ENCODE measurements at regions not wholly inside any gene's neighbourhood (a gene's known extent, or its start where the extent isn't known, plus 50 kb on each side); places are given as distances from the start of the nearest gene placed in this dataset.
A peak's percentile ranks its signal among the peaks of the same experiment; 100 is the strongest.
"Not testable (repeated sequence)": the region's sequence is repeated elsewhere in the genome, so short reads cannot be mapped to it uniquely, and the experiment has no call there.

DNA sequence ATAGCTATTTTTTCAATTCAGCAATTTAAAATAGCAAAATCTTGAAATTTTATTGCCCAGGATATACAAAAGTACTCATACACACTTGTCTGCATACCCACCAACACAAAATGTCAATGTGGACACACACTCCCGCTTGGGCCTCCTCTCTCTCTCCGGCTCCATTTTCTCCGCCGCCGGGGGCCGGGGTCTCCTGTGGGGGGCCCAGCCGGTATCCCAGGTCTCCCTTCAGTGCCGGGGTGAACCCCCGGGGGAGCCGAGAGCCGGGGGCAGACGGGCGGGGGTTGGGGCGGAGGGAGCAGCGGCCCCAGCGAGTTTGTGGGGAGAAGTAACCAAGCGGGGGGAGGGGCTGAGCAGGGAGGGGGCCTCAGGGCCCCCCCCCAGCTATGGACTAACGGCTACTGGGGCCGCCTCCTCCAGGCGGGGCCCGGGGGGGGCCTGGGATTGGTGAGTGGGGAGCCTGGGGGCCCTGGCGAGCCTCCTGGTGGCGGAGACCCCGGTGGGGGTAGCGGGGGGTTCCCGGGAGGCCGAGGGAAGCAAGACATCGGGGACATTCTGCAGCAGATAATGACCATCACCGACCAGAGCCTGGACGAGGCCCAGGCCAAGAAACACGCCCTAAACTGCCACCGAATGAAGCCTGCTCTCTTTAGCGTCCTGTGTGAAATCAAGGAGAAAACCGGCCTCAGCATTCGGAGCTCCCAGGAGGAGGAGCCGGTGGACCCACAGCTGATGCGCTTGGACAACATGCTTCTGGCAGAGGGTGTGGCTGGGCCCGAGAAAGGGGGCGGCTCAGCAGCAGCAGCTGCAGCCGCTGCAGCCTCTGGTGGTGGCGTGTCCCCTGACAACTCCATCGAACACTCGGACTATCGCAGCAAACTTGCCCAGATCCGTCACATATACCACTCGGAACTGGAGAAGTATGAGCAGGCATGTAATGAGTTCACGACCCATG lies 56.6 kb downstream of the CHST2 start:
- not testable (repeated sequence) for DNase-seq (ENCODE audit: low spot score)

GRCh38 chr3:143177965-143178364 lies 58.4 kb downstream of the CHST2 start:
- DNase-seq (ENCODE audit: low spot score): not testable (repeated sequence)

- DNase-seq (ENCODE audit: low spot score): not testable (repeated sequence)
Observed at GRCh38 chr3:143178775-143179548, 59.4 kb downstream of the CHST2 start.

GRCh38 chr3:143179603-143180002 lies 60.0 kb downstream of the CHST2 start:
- no peak for DNase-seq (ENCODE audit: low spot score)

- not testable (repeated sequence) for DNase-seq (ENCODE audit: low spot score)
Observed at GRCh38 chr3:143180860-143181259, 61.3 kb downstream of the CHST2 start.

- not testable (repeated sequence) for DNase-seq (ENCODE audit: low spot score)
Observed at GRCh38 chr3:143181977-143182376, 62.4 kb downstream of the CHST2 start.

- no peak for DNase-seq (ENCODE audit: low spot score)
Observed at GRCh38 chr3:143182866-143183664, 63.5 kb downstream of the CHST2 start.

DNA sequence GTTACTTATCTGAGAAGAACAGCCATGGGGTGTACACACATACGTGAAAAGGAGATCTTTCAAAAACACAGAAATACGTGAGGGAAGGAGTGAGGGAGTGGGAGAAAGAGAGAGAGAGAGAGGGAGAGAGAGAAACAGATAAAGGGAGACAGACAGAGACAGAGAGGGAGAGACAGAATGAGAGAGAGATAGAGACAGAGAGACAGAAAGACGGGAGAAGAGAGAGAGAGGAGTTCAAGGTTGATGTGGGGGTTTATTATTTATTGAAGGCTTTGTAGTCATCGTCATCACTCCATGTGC lies 64.0 kb downstream of the CHST2 start:
- no peak for DNase-seq (ENCODE audit: low spot score)

DNA sequence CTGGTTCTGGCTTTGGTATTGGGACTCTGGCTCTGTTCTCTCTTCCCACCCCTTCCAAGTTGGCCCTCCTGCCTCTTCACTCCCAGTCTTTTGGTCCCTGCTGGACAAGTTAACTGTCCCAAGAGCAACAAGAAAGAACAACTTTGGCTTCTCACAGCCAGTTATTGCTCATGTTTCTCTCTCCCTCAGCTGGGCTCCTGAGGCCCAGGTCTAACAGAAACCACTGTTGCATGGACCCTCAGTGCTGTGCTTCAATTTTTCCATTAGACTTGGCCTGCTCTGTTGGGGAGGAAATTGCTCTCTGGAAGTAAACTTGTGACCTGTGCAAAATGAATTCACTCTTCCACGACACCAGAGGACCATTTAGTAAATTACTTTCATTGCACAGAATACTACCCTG lies 64.5 kb downstream of the CHST2 start:
- no peak for DNase-seq (ENCODE audit: low spot score)

GRCh38 chr3:143185401-143185800 lies 65.8 kb downstream of the CHST2 start:
- DNase-seq (ENCODE audit: low spot score): no peak

- DNase-seq (ENCODE audit: low spot score): no peak
Observed at GRCh38 chr3:143187111-143187510, 67.5 kb downstream of the CHST2 start.

DNA sequence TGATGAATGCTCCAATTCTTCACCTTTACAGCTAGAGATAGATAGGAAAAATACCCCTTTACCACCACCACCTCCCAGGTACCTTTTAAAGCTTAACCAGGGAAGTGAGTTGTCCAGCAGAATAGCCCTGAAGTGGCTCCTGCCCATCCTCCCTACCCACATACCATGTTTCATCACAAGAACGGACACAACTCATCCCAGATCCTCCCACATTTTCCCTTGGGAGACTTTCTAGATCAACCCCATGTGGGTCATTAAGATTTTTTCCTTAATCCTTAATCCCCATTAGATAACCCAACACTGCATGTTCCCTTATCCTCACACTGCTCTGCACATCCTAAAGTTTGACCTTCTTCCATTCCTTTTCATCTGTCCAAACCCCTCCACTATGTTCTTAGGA lies 69.3 kb downstream of the CHST2 start:
- DNase-seq (ENCODE audit: low spot score): no peak

DNA sequence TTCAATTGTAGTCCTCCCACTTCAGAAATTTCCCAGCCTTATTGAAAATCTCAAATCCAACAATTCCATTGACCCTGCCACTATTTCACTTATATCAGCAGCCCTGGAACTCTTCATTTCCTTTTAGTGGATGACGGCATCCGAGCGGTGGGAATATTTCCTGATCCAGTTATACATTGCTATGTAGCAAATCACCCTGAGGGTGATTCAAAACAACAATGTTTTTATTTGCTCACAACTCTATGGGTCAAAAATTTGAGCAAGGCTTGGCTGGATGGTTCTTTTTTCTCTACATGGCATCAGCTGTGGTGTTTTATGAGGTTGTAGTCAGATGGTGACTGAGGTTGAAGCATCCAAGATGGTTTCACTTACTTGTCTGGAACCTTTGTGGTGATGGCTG lies 70.5 kb downstream of the CHST2 start:
- DNase-seq (ENCODE audit: low spot score): no peak

GRCh38 chr3:143192193-143192592 lies 72.6 kb downstream of the CHST2 start:
- no peak for DNase-seq (ENCODE audit: low spot score)

- DNase-seq (ENCODE audit: low spot score): peak; percentile 22
Observed at GRCh38 chr3:143200001-143200924, 80.7 kb downstream of the CHST2 start.

DNA sequence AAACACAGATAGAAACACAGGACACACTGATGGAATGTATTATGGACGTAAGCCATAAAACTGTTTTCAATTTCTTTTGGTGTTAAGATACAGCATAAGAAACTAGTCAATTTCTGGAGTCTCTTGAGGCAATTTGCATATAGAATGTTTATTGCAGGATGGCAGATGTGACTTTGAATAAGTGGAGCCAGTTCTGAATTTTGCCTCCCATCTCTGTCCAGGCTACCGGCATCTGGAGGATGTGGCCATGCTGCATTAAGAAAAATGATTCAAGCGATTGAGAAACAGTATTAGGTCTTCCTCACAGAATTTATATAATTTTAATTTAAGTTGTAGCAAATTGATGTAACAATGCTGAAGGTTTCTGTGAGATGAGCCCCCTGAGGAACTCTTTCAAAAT lies 81.5 kb downstream of the CHST2 start:
- DNase-seq (ENCODE audit: low spot score): no peak

DNA sequence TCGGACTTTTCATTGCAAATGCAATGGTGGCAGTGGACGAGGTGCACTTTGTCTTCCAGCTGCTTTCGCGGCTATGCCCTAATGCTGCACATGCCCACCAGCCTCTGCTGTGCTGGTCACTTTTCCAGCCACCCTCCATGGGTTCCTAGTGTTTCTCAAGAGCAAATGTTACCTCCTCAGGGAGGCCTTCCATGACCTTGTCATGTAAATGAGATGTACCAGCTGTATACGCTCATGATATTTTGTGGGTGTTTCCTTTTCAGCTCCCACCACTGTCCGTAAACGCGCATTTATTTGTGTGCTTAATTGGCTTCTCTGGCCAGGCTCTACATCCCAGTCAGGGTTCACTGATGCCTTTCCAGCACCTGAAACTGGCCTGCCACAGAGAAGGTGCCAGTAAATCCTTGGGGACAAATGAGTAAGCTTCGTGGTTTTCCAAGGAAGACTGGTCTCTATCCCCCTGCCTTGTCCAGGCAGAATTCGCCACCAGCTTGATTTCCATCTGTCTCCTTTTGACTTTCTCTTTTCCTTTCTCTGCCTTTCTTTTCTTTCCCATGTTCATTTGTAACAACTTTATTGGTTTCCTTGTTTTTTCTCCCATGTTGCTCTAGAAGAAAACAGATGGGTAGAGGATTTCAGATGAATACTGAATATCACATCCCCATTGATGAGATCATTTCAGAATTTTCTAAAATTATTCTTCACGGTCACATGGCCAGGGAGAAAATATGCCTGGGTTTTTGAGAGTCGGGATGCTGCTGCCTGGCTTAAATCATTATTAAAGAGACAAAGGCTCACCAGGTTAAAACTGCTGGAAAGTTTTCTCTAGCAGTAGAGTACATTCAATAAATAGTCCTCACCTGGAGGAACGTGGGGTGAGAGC lies 82.5 kb downstream of the CHST2 start:
- peak; percentile 18 for DNase-seq (ENCODE audit: low spot score)

DNA sequence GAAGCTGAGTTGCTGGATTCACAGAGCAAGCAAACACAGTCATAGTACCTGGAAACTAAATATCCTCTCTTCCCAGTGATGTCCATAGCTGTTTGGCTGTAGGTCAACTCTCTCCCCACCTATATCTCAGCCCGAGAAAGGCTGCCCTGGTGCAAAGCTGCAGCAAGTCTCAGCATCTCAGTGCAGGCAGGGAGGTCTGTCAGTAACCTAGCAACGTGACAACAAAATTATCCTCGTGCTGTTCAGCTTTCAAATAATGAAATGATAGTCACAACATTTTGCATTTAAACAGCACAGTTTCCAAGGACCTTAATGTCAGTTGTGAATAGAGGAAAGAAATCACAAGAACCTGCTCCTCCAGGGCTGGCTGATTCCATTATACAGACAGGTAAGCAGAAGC lies 83.6 kb downstream of the CHST2 start:
- DNase-seq (ENCODE audit: low spot score): no peak

GRCh38 chr3:143203848-143204247 lies 84.3 kb downstream of the CHST2 start:
- DNase-seq (ENCODE audit: low spot score): peak; percentile 66

- no peak for DNase-seq (ENCODE audit: low spot score)
Observed at GRCh38 chr3:143206955-143207337, 87.4 kb downstream of the CHST2 start.

All from A172 (cell line).